NCI-H748 (cell line): ENCODE measurements at regions not wholly inside any gene's neighbourhood (a gene's known extent, or its start where the extent isn't known, plus 50 kb on each side); places are given as distances from the start of the nearest gene placed in this dataset.

ENCODE experiments used
- DNase-seq: peaks from one replicate; lab custom pipeline; 2025; ENCODE audit not compliant: unreplicated experiment; lab: John Stamatoyannopoulos, UW

DNA sequence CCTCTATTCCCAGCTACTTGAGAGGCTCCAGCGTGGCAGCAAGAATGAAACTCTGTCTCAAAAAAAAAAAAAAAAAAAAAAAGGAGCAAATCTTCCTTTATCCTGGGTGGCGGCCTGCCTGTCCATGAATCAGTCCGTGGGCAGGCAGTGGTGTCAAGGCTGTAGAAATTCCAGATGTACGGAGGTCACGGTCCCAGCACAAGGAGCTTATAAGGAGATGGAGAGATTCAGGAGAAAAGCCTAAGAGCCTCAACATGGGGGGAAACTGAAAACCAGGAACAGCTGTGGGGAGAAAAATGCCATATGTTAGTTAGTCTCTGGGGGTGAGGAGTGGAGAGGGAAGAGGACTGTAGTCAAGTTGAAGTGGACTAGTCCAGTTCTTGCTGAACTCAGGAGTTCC, 130.5 kb upstream of the CRY1 start:
- DNase-seq = no peak

DNA sequence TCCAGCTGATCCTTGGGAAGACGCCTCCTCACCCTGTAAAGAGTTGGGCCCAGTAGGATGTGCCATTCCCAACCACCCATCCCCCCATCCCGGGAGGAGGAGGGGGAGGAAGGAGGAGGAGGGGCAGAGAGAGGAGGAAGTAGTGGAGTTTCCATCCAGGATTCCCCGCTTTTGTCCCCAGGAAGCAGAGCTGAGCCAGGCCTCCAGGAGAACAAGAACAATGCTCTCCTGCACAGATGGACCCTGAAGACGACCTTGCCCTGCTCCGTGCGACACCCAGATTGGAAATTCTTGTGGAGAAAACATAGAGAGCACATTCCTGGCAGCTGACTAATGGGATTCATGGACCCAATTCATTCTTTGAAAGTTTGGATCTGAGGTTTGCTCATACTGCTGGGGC, 132.3 kb upstream of the CRY1 start:
- DNase-seq = no peak

DNA sequence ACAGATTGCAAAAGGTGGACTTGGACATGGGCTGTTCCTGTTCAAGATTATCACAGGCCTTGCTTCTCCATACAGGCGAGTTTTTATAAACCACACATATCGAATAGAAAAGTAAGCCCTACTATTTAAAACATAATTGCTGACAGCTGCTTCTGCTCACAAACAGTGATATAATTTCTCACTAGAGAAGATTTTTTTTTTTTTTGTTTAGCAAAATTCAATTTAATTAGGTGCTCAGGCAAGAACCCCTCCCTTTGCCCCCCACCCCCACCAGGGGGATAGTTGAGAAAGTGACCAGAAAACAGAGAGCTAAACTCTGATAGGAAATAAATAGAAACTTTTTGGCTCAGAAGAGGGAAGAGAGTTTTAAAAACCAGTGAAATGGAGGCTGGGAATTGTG, 132.8 kb upstream of the CRY1 start:
- DNase-seq = no peak

DNA sequence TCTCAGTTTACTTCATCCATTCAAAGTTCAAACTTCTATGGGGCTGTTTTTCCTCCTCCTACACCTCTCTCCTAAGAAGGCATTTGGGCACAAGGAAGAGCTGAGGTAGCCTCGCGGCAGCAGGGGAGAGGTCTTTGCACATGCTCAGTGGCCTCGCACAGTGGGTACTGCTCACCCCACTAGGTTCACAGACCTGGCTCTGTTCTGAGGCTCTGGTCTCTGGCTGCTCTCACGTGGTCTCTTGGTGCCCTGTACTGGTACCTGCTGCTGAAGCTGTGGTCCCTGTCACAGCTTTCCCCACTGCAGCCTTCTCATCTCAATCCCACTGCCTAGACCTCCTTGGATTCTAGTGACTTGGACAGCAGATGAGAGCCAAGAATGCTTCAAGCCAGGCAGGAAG, 134.7 kb upstream of the CRY1 start:
- DNase-seq = no peak

DNA sequence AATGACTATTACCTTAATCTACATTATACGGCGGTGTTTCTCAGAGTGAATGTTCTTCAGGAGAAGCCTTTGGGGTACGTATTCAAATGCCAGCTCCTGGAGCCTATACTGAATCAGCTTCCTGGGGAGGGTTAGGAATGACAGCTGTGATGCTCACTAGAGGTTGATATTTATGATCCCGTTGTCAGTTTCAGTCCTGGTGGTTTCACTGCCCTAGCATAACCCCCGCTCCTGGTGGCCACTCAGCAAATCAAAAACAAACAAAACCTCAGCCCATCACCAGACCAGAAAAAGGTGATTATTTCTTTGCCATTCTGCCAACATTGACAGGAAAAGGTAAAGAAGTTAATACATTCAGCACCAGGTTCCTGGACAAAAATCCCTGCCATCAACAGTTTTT, 136.5 kb upstream of the CRY1 start:
- no peak for DNase-seq

DNA sequence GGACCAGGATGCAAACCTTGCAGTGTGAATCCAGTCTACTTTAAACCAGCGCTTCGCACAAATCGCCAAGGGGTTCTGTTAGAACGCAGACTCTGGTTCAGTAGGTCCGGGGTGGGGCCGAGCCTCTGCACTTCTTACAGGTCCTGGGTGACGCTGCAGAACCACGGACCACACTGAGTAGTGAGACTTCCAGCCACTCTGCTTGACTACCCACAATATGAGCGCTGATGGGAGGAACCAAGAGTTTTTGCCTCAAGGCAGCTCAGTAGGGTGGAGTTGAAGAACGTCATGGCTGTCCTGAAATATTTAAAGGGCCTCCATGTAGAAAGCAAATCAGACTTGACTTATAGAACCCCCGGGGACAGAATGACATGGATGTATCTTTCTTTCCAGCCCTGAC, 138.0 kb upstream of the CRY1 start:
- no peak for DNase-seq

DNA sequence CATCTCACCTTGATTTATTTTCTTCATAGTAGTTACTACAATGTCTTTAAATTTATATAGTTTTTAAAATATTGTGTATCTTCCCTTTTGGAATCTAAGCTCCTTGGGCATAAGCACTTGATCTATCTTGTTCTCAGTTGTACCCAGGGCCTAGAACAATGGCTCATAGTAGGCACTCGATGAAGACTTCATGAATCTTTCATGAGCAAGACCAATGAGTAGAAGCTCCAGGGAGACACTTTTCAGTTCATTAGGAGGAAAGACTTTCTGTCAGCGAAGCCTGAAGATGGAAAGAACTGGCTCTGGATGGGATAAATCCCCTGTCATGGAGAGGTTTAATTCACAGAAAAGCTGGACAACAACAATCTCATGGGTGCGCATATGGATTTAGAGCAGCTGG, 140.2 kb upstream of the CRY1 start:
- DNase-seq = no peak

DNA sequence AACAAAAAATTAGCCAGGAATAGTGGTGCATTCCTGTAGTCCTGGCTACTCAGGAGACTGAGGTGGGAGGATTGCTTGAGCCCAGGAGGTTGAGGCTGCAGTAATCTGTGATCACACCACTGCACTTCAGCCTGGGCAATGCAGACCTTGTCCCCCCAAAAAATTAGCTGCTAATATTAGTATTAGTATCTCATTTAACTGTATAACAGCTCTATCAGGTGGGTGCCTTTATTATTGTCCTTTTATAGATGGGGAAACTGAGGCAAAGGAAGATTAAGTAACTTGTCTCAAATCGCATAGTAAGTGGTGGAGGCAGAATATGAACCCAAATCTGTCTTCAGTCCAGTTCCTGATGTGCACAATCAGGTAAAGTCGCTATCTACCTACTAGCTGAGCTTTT, 142.3 kb upstream of the CRY1 start:
- no peak for DNase-seq

DNA sequence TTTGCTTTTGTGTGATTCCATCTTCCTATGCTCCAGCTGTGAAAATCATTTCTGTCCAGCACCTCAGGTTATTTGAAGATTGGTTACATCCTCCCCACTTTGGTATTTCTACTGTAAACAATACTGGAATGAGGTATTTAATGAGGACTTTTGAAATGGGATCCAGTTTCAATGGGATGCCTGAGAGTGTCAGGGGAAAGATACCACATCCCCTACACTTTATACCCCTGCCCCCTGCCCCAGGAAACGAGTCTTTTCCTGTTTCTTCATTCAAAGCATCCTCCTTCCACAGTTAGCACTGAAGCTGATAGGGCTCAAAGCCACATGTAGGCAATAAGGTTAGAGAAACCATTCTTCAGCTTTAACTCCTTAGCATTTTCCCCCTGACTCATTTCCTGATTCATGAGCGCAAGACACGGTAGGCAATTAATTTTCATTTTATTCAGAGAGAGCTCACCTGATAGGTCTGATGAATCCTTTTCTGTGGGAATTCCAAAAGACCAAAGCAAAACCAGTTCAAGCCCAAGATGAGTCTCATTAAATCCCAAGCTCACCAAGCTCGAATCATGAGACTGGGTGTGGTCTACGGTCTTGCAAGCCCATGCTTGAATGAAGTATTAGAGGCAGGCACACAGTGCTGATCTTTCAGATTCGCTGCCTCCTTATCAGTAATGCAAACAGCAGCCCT, 143.6 kb upstream of the CRY1 start:
- no peak for DNase-seq

DNA sequence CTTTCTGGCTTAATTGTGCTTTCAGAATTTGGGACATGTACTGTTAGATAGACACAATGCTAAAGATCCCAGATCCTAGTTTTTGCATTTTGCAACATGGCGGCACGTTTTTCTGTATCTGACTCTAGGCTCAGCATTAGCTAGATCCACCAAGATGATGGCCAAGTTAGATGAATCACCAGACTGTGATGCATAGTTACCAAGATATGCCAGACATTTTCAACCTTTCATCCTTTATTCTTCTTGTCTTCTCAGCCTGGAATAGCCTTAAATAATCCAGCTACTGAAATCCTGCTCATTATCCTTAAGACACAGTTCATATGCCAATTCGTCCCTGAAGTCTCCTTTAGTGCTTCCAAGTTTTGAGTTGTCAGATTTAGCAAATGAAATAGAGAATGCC, 144.9 kb upstream of the CRY1 start:
- no peak for DNase-seq

DNA sequence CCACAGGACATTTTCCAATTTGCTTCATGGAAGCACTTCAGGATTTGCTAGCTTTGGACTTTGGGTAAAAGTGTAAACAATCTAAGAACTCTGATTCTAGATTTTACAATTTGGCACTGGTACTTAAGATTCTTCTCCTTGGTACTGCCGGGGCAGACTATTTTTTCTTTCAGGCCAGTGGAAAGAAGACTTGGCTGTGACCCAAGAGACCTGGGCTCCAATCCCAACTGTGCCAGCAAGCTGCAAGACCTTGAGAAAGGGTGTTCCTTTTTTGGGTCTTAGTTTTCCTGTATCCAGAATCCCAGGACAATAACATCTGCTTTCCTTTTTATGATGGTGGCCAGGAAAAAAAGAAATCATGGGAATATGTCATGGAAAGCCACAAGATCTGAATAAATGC, 148.1 kb upstream of the CRY1 start:
- DNase-seq = no peak

DNA sequence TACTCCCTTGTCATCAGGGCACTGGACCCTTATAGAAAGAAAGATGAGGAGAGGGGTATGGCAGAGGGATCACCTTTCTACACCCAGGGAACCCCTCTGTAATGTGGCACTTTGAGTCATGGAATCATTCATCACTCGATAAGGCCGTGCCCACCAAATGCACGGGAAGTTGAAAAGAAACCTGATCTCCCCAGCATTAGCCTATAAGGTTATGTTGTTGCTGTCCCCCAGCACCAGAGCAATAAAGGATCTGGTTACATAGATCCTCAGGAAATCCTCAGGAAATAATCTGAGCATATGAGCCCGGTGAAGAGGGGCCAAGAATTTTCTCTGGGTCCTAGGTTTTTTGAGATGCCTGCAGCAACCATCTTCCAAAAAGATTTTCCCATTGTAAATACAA, 148.8 kb upstream of the CRY1 start:
- peak; percentile 57 for DNase-seq

DNA sequence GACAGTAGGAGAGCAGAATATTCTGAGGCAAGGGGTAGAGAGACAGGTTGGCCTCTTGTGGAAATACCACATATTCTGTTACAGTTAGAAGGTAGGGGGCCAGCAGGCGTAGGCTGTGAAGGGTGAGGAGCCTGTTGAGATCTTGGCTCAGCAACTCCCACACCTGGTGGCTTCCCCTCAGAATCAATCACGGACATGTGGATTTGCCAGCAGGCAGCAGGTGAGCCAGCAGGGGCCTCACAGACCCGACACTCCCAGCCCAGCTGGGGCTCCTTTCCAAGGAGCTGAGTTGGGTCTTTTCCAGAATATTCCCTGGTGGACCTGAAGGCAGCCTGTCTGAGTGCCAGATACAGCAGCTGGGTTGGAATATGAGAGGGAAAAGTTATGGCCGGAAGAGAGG, 150.0 kb upstream of the CRY1 start:
- DNase-seq = no peak

DNA sequence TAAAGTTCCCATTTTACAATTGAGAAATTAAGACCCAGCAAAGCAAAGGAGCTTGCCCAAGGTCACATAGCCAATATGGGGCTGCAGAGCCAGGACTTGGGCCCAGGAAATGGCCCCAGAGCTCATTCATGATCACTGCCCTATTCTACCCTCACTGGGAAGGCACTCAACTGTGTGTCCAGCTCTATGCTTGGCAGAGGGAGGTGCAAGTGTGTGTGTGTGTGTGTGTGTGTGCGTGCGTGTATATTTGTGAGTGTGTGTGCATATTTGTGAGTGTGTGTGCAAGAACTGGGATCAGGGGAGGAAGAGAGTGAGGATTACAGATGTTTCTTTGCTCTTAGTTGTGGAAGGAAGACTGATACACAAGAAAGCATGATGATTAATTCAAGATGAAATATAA, 151.2 kb upstream of the CRY1 start:
- no peak for DNase-seq

DNA sequence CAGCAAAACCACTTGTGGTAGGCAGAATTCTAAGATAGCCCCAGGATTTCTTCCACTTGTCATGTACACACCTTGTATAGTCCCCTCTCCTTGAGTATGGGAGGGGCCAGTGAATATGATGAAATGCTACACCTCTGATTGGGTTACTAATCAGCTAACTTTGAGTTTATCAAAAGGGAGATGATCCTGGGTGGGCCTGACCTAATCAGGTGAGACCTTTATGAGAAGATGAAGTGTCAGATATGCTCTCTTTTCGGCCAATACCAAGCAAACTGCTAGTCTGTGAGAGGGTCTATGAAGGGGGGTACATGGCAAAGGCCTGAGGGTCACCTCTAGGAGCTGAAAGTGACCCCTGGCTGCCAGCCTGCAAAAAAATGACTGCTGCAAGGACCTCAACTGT, 154.3 kb upstream of the CRY1 start:
- no peak for DNase-seq

DNA sequence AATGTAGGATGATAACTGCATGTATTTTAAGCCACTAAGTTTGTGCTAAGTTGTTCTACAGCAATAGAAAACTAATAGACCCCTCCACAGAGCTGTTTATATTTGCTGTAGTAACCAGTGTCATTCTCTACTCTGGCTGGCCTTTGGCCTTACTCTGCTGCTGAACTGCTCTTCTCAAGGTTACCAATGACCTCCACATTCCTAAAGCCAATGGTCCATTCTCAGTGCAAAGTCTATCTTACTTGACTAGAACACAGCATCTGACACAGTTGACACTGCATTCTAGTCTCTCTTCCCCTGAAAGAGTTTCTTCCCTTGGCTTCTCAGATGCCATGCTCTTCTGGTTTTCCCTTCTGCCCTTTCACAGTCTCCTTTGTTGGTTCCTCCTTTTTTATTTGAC, 154.8 kb upstream of the CRY1 start:
- DNase-seq = no peak

DNA sequence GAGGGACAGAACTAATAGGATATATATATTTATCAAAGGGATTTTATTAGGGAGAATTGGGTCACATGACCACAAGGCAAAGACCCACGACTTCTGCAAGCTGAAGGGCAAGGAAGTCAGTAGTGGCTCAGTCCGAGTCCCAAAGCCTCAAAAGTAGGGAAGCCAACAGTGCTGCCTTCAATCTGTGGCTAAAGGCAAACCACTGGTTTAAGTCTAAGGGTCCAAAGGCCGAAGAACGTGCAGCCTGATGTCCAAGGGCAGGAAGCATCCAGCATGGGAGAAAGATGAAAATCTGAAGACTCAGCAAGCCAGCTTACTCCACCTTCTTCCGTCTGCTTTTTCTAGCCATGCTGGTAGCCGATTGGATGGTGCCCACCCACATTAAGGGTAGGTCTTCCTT, 157.9 kb upstream of the CRY1 start:
- DNase-seq = no peak

DNA sequence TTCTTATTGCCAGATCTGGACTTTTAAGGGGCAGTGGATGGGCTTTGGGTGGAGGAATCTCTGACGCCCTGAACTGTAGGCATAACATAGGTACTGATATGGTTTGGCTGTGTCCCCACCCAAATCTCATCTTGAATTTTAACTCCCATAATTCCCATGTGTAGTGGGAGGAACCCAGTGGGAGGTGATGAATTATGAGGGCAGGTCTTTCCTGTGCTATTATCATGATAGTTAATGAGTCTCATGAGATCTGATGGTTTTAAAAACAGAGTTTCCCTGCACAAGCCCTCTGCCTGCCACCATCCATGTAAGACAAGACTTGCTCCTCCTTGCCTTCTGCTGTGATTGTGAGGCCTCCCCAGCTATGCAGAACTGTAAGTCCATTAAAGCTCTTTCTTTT, 160.0 kb upstream of the CRY1 start:
- DNase-seq = no peak

DNA sequence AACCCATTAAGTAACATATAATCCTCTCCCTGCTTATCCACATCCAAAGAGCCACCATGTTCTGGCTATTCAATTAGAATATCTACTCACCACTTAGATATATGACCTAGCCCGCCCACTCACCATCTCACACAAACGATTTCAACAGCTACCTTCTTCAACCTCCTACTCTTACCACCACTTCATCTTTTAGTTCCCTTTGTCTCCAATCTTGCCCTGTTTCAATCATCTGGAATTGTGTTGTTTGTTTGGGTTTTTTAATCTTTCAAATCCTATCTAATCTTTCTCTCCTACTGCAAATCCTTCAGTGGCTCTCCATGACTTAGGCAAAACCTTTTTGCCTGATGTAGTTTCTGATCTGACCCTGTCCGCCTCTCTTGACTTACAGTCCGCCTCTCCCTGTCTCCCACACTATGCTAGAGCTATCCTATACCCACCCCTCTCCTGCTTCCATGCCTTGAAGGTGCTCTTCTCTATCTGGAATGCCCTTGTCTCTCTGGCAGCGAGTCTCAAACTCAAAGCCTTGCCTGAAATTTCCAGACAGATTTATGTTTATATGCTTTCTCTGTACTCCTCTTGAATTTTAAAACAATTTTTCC, 161.0 kb upstream of the CRY1 start:
- DNase-seq = no peak

DNA sequence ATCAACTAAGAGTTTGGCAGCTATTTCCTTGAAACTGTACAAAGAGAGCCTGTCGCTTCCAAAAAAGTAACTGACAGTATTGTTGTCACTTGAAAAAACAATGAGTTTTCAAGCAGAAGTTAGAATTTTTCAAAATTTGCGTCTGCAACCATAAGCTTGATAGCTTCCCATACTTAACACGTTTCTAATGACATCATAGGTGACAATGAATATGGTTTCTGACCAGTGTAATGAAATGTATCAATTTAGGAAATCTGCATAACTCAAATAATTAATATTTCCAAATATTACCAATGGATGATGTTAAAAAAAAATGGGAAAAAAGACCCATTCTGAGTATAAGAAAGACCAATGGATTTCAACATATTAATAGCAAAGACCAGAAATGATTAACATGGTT, 165.4 kb upstream of the CRY1 start:
- no peak for DNase-seq

DNA sequence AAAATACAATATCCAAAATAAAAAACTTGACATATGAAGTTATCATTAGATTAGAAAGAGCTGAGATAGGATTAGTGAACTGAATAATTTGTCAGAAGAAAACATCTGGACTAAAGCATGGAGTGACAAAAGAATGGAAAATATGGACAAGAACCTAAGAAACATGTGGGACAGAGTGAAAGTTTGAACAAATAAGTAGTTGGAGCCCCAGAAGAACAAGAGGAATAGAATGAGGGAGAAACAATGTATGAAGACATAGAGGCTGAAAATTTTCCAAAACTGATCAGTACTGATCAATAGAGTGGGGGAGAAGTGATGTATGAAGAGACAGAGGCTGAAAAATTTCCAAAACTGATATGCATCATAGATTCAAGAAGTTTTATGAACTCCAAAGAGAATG, 170.6 kb upstream of the CRY1 start:
- DNase-seq = no peak

DNA sequence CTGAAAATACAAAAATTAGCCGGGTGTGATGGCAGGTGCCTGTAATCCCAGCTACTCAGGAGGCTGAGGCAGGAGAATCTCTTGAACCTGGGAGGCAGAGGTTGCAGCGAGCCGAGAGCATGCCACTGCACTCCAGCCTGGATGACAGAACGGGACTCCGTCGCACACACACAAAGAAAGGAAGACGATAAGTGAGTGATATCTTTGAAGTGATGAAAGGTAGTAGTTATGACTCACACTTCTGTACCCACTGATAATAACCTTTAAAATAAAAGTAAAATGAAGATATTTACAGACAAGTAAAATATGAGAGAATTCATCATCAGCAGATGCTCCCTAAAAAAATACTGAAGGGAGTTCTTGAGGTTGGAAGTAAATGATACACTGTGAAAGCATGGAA, 171.3 kb upstream of the CRY1 start:
- DNase-seq = no peak

DNA sequence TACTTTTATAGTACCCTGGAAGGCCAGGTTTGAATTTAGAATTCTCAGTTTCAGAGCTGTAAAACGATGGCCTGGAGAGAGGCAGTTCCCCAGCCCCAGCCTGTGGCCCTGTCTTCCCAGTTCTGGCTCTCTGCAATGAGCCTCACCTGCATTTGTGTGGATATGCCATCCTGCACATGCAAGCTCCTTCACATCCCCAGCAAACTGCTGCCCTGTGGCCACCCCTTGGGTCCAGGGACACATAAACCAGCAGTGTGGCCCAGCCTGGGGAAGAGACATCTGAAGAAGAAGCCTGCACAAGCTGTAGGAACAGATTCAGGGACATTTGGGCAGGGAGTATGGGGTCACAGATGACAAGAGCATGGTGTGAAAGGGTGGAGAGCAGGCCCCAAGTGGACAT, 174.3 kb upstream of the CRY1 start:
- DNase-seq = no peak
